ENCODE measurements at regions not wholly inside any gene's neighbourhood (a gene's known extent, or its start where the extent isn't known, plus 50 kb on each side); places are given as distances from the start of the nearest gene placed in this dataset.
A peak's percentile ranks its signal among the peaks of the same experiment; 100 is the strongest.

GRCh38 chr2:145631561-145631960 is 1111.6 kb upstream of the ZEB2 start:
- no peaks in the 10 kb centered on the region for H3F3A ChIP-seq (ENCODE audit: low read length, unreplicated experiment)
- no peaks in the 10 kb centered on the region for H3K36me3 ChIP-seq (ENCODE audit: low read depth, low read length)
- no peak overlapping the region for H3K27ac ChIP-seq (ENCODE audit: low read length)
- no peak overlapping the region for H3K4me2 ChIP-seq (ENCODE audit: low read length)
- intact Hi-C loops (cut with micrococcal nuclease): no loop called here
- H3K9me3 ChIP-seq (ENCODE audit: low read length): no peaks in the 10 kb centered on the region
- H2AFZ ChIP-seq (ENCODE audit: low read length): no peak overlapping the region
- CTCF ChIA-PET: no interaction called here
- no peak for TF ChIP-seq CTCF (conservative IDR thresholded peaks at IDR 0.05; ENCODE audit: low read depth, low read length)
- TF ChIP-seq EZH2 (IDR thresholded peaks at IDR 0.05; ENCODE audit: low read length, unreplicated experiment): no peak
- no peak for TF ChIP-seq EZH2phosphoT487 (IDR thresholded peaks at IDR 0.05; ENCODE audit: borderline replicate concordance, low read length)
- POLR2A ChIA-PET (ENCODE audit: unreplicated experiment): no interaction called here
- no peaks in the 10 kb centered on the region for H4K20me1 ChIP-seq (ENCODE audit: low read length)
- BruUV-seq (replicated peaks): no TSS peak
- ATAC-seq: no peak
- no peaks in the 10 kb centered on the region for H3K27me3 ChIP-seq (ENCODE audit: low read length)
- H3K4me3 ChIP-seq (ENCODE audit: low read length): no peak overlapping the region
- no peaks in the 10 kb centered on the region for H3K9me2 ChIP-seq (replicated peaks; ENCODE audit: low read length)
- H3K4me1 ChIP-seq (ENCODE audit: insufficient read depth, low read length): no peaks in the 10 kb centered on the region
- H3K79me2 ChIP-seq (ENCODE audit: low read length): no peaks in the 10 kb centered on the region
- peak; percentile 24 for DNase-seq
- no peak overlapping the region for H3K9ac ChIP-seq (ENCODE audit: low read length)

GRCh38 chr2:145626301-145626700 is 1106.4 kb upstream of the ZEB2 start:
- ATAC-seq (no peak), DNase-seq (no peak)
- Histone ChIP-seq H3K9me2 (replicated peaks; ENCODE audit: low read length) (no peaks in the 10 kb centered on the region), H3K27ac (ENCODE audit: low read length) (no peak overlapping the region), H3K9me3 (ENCODE audit: low read length) (no peaks in the 10 kb centered on the region), H3K4me1 (ENCODE audit: insufficient read depth, low read length) (peaks cover 25% of the 10 kb centered on the region), H3K4me2 (ENCODE audit: low read length) (no peak overlapping the region), H3K9ac (ENCODE audit: low read length) (no peak overlapping the region), H4K20me1 (ENCODE audit: low read length) (no peaks in the 10 kb centered on the region), H3K79me2 (ENCODE audit: low read length) (no peaks in the 10 kb centered on the region), H2AFZ (ENCODE audit: low read length) (no peak overlapping the region), H3K4me3 (ENCODE audit: low read length) (no peak overlapping the region), H3K36me3 (ENCODE audit: low read depth, low read length) (no peaks in the 10 kb centered on the region), H3K27me3 (ENCODE audit: low read length) (no peaks in the 10 kb centered on the region), H3F3A (ENCODE audit: low read length, unreplicated experiment) (no peaks in the 10 kb centered on the region)
- BruUV-seq (replicated peaks): no TSS peak
- ChIA-PET CTCF (no interaction called here), POLR2A (ENCODE audit: unreplicated experiment) (no interaction called here)
- intact Hi-C loops (cut with micrococcal nuclease): no loop called here
- TF ChIP-seq CTCF (conservative IDR thresholded peaks at IDR 0.05; ENCODE audit: low read depth, low read length): no peak
- no peak for TF ChIP-seq EZH2 (IDR thresholded peaks at IDR 0.05; ENCODE audit: low read length, unreplicated experiment)
- no peak for TF ChIP-seq EZH2phosphoT487 (IDR thresholded peaks at IDR 0.05; ENCODE audit: borderline replicate concordance, low read length)

GRCh38 chr2:145625111-145625510 is 1105.2 kb upstream of the ZEB2 start:
- BruUV-seq (replicated peaks): no TSS peak
- H3K79me2 ChIP-seq (ENCODE audit: low read length): no peaks in the 10 kb centered on the region
- no peak for ATAC-seq

More at GRCh38 chr2:145625111-145625510, 1105.2 kb upstream of the ZEB2 start:
- TF ChIP-seq EZH2phosphoT487 (IDR thresholded peaks at IDR 0.05; ENCODE audit: borderline replicate concordance, low read length) (no peak), EZH2 (IDR thresholded peaks at IDR 0.05; ENCODE audit: low read length, unreplicated experiment) (no peak), CTCF (conservative IDR thresholded peaks at IDR 0.05; ENCODE audit: low read depth, low read length) (no peak)
- ChIA-PET POLR2A (ENCODE audit: unreplicated experiment) (no interaction called here), CTCF (no interaction called here)
- Histone ChIP-seq H3K36me3 (ENCODE audit: low read depth, low read length) (no peaks in the 10 kb centered on the region), H3K4me2 (ENCODE audit: low read length) (no peak overlapping the region), H3K27ac (ENCODE audit: low read length) (no peak overlapping the region), H3K27me3 (ENCODE audit: low read length) (no peaks in the 10 kb centered on the region), H3K9me2 (replicated peaks; ENCODE audit: low read length) (no peaks in the 10 kb centered on the region), H4K20me1 (ENCODE audit: low read length) (no peaks in the 10 kb centered on the region), H3F3A (ENCODE audit: low read length, unreplicated experiment) (no peaks in the 10 kb centered on the region), H3K4me3 (ENCODE audit: low read length) (no peak overlapping the region), H3K4me1 (ENCODE audit: insufficient read depth, low read length) (peaks cover 25% of the 10 kb centered on the region), H2AFZ (ENCODE audit: low read length) (no peak overlapping the region), H3K9ac (ENCODE audit: low read length) (no peak overlapping the region), H3K9me3 (ENCODE audit: low read length) (no peaks in the 10 kb centered on the region)
- no peak for DNase-seq
- intact Hi-C loops (cut with micrococcal nuclease): no loop called here

Data from PC-3 (cell line).